ENCODE measurements at regions not wholly inside any gene's neighbourhood (a gene's known extent, or its start where the extent isn't known, plus 50 kb on each side); places are given as distances from the start of the nearest gene placed in this dataset.

GRCh38 chr6:5899216-5900045 is 107.3 kb downstream of the NRN1 start:
- no peak for TF ChIP-seq CTCF (IDR thresholded peaks at IDR 0.05; ENCODE audit: control insufficient read depth, extremely low read depth, insufficient read depth)
- no peak overlapping the region for H3K4me3 ChIP-seq (ENCODE audit: low read depth, low read length)
- no peak for DNase-seq (ENCODE audit: low read depth)

GRCh38 chr6:5898563-5898962 is 108.2 kb downstream of the NRN1 start:
- TF ChIP-seq CTCF (IDR thresholded peaks at IDR 0.05; ENCODE audit: control insufficient read depth, extremely low read depth, insufficient read depth), result no peak
- no peak overlapping the region for H3K4me3 ChIP-seq (ENCODE audit: low read depth, low read length)
- no peak for DNase-seq (ENCODE audit: low read depth)

GRCh38 chr6:5898102-5898501 is 108.6 kb downstream of the NRN1 start:
- no peak for TF ChIP-seq CTCF (IDR thresholded peaks at IDR 0.05; ENCODE audit: control insufficient read depth, extremely low read depth, insufficient read depth)
- no peak for DNase-seq (ENCODE audit: low read depth)
- H3K4me3 ChIP-seq (ENCODE audit: low read depth, low read length), result no peak overlapping the region

GRCh38 chr6:5896476-5897200 is 110.1 kb downstream of the NRN1 start:
- no peak overlapping the region for H3K4me3 ChIP-seq (ENCODE audit: low read depth, low read length)
- no peak for DNase-seq (ENCODE audit: low read depth)
- TF ChIP-seq CTCF (IDR thresholded peaks at IDR 0.05; ENCODE audit: control insufficient read depth, extremely low read depth, insufficient read depth), result no peak

GRCh38 chr6:5894357-5894756 is 112.4 kb downstream of the NRN1 start:
- DNase-seq (ENCODE audit: low read depth), result no peak
- no peak for TF ChIP-seq CTCF (IDR thresholded peaks at IDR 0.05; ENCODE audit: control insufficient read depth, extremely low read depth, insufficient read depth)
- no peak overlapping the region for H3K4me3 ChIP-seq (ENCODE audit: low read depth, low read length)

- no peak for DNase-seq (ENCODE audit: low read depth)
- no peak overlapping the region for H3K4me3 ChIP-seq (ENCODE audit: low read depth, low read length)
- TF ChIP-seq CTCF (IDR thresholded peaks at IDR 0.05; ENCODE audit: control insufficient read depth, extremely low read depth, insufficient read depth), result no peak
Observed at GRCh38 chr6:5893295-5893694, 113.4 kb downstream of the NRN1 start.
